A549 (cell line): ENCODE measurements at regions not wholly inside any gene's neighbourhood (a gene's known extent, or its start where the extent isn't known, plus 50 kb on each side); places are given as distances from the start of the nearest gene placed in this dataset.

ENCODE experiments used
- E2F6 ChIP-seq: IDR thresholded peaks from 2 replicates; pipeline ENCODE4 v1.6.1; 2012; ENCODE audit warnings: low read depth, borderline replicate concordance
- TF ChIP-seq, protein P1 (sequence below): fragments of 250-450 bp; sonication (Bioruptor Pico); IDR thresholded peaks from 2 replicates; pipeline ENCODE4 v1.5.0; 2021; ENCODE audit warnings: mild to moderate bottlenecking, moderate library complexity, borderline replicate concordance
- TF ChIP-seq, protein P2 (sequence below): fragments of >200 bp; sonication (Bioruptor Twin); formaldehyde crosslinking; IDR thresholded peaks from 3 replicates; pipeline ENCODE4 v1.5.1; 2016

- no peak for TF ChIP-seq E2F6
- TF ChIP-seq, protein P1, sequence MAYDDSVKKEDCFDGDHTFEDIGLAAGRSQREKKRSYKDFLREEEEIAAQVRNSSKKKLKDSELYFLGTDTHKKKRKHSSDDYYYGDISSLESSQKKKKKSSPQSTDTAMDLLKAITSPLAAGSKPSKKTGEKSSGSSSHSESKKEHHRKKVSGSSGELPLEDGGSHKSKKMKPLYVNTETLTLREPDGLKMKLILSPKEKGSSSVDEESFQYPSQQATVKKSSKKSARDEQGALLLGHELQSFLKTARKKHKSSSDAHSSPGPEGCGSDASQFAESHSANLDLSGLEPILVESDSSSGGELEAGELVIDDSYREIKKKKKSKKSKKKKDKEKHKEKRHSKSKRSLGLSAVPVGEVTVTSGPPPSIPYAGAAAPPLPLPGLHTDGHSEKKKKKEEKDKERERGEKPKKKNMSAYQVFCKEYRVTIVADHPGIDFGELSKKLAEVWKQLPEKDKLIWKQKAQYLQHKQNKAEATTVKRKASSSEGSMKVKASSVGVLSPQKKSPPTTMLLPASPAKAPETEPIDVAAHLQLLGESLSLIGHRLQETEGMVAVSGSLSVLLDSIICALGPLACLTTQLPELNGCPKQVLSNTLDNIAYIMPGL (CRISPR knock-in tag) = no peak
- TF ChIP-seq, protein P2, sequence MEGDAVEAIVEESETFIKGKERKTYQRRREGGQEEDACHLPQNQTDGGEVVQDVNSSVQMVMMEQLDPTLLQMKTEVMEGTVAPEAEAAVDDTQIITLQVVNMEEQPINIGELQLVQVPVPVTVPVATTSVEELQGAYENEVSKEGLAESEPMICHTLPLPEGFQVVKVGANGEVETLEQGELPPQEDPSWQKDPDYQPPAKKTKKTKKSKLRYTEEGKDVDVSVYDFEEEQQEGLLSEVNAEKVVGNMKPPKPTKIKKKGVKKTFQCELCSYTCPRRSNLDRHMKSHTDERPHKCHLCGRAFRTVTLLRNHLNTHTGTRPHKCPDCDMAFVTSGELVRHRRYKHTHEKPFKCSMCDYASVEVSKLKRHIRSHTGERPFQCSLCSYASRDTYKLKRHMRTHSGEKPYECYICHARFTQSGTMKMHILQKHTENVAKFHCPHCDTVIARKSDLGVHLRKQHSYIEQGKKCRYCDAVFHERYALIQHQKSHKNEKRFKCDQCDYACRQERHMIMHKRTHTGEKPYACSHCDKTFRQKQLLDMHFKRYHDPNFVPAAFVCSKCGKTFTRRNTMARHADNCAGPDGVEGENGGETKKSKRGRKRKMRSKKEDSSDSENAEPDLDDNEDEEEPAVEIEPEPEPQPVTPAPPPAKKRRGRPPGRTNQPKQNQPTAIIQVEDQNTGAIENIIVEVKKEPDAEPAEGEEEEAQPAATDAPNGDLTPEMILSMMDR = no peak
Measured at GRCh38 chr7:23942032-23942431, 232.0 kb downstream of the STK31 start.
